Bronchial epithelial cell (primary cell): ENCODE measurements at regions not wholly inside any gene's neighbourhood (a gene's known extent, or its start where the extent isn't known, plus 50 kb on each side); places are given as distances from the start of the nearest gene placed in this dataset.
A peak's percentile ranks its signal among the peaks of the same experiment; 100 is the strongest.

ENCODE experiments used
- DNase-seq: peaks from one replicate; pipeline ENCODE4 v3.0.0-alpha.2; 2010; ENCODE audit warnings: low read depth
- FAIRE-seq: peaks from 2 replicates; lab custom pipeline; 2011; peaks lifted over from hg19 to GRCh38; lab: Jason Lieb, UNC
- H3K27me3 ChIP-seq: 2 replicates; pipeline ENCODE4 v1.5.1; 2011; ENCODE audit warnings: low read length; ENCODE audit not compliant: control insufficient read depth, insufficient read depth
- H3K36me3 ChIP-seq: 2 replicates; pipeline ENCODE4 v1.5.1; 2011; ENCODE audit warnings: low read length; ENCODE audit not compliant: control insufficient read depth, insufficient read depth
- H3K4me3 ChIP-seq: 2 replicates; pipeline ENCODE4 v1.5.1; 2011; ENCODE audit warnings: mild to moderate bottlenecking, low read depth, low read length, control low read depth
- TF ChIP-seq, protein P1 (sequence below): IDR thresholded peaks from 2 replicates; pipeline ENCODE4 v1.5.1; 2011; ENCODE audit warnings: mild to moderate bottlenecking, moderate library complexity, low read length, control low read depth, inconsistent platforms; ENCODE audit not compliant: insufficient read depth, severe bottlenecking

DNA sequence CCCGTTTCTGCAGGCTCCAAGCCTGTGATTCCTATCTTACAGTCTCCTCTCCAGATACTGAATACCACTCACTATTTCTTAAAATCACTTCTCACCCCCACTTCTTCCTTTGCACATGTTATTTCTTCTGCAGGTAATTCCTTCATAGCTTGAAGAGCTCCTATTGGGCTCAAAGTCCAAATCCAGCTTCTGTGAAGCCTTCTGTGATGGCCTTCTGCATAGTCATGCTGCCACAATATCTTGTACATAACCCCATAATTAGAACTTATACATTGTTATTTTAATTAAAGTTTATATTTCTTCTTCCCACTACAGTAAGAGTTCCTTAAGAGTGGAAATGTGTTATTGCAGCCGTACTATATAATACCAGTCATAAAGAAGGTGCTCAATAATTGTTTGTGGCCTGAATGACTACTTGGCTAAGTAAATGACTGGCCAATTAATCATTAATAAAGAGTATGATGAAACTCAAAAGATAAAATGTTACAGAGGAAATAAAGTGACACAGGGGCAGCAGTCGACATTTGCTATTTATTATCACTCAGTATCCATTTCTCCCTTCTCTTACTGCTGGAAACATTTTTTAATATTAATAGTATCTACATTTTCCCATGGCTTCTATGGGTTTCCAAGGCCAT, 886.6 kb downstream of the TTLL7 start:
- Histone ChIP-seq H3K4me3 (no peak overlapping the region), H3K27me3 (no peaks in the 10 kb centered on the region), H3K36me3 (no peaks in the 10 kb centered on the region)
- TF ChIP-seq, protein P1, sequence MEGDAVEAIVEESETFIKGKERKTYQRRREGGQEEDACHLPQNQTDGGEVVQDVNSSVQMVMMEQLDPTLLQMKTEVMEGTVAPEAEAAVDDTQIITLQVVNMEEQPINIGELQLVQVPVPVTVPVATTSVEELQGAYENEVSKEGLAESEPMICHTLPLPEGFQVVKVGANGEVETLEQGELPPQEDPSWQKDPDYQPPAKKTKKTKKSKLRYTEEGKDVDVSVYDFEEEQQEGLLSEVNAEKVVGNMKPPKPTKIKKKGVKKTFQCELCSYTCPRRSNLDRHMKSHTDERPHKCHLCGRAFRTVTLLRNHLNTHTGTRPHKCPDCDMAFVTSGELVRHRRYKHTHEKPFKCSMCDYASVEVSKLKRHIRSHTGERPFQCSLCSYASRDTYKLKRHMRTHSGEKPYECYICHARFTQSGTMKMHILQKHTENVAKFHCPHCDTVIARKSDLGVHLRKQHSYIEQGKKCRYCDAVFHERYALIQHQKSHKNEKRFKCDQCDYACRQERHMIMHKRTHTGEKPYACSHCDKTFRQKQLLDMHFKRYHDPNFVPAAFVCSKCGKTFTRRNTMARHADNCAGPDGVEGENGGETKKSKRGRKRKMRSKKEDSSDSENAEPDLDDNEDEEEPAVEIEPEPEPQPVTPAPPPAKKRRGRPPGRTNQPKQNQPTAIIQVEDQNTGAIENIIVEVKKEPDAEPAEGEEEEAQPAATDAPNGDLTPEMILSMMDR = no peak
- FAIRE-seq = no peak
- no peak for DNase-seq

DNA sequence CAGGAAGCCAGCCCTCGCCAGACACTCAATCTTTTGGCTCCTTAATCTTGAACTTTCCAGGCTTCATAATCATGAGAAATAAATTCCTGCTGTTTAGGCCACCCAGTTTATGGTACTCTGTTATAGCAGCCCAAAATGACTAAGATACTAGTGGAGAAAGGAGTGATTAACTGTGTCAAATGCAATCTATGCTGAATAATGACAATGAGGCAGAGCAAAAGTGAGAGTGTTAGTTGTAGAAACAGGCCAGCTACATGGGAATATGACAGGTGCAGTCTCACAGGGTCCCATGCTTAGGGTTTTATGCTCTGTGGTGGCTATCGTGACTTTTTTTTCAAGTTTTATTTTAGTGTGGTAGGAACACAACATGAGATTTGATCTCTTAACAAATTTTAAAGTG, 888.8 kb downstream of the TTLL7 start:
- TF ChIP-seq, protein P1 = no peak
- DNase-seq = no peak
- Histone ChIP-seq H3K27me3 (no peaks in the 10 kb centered on the region), H3K4me3 (no peak overlapping the region), H3K36me3 (no peaks in the 10 kb centered on the region)
- FAIRE-seq = no peak

DNA sequence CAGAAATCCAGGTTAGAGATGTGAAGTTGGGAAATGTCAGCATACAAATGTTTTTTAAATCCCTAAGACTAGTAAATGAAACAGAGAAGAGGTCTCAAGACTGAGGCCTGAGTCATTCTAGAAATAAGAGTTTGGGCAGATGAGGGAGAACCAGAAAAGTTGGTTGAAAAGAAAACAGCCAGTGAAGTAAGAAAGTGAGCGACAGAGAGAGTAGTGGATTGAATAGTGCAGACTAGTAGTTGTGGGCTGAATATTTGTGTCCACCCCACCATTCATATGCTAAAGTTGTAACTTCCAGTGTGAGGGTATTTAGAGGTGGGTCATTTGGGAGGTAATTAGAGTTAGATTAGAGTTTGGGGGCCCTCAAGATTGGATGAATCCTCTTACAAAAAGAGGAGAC, 889.2 kb downstream of the TTLL7 start:
- no peak overlapping the region for H3K4me3 ChIP-seq
- no peak for DNase-seq
- no peaks in the 10 kb centered on the region for H3K27me3 ChIP-seq
- FAIRE-seq = no peak
- TF ChIP-seq, protein P1 = no peak
- H3K36me3 ChIP-seq = no peaks in the 10 kb centered on the region

DNA sequence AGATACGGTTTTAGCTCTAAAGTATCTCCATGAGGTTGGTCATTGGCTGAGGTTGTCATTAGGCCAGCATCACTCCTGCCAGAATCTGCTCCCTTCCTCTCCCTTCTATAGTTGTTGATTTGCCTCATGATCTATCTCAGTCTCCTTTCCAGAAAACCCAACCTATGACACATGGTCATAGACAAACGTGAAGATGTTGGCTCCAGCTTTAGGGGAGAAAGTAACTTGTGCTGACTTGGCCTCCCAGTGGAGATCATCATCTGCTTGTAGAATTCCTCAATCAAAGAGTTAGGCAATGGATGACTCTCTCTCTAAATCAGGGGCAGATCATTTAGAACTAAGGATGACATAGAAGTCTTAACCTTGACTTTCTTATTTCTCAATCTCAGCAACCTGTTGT, 894.4 kb downstream of the TTLL7 start:
- peak; percentile 32 for FAIRE-seq
- H3K4me3 ChIP-seq = no peak overlapping the region
- TF ChIP-seq, protein P1 = no peak

DNA sequence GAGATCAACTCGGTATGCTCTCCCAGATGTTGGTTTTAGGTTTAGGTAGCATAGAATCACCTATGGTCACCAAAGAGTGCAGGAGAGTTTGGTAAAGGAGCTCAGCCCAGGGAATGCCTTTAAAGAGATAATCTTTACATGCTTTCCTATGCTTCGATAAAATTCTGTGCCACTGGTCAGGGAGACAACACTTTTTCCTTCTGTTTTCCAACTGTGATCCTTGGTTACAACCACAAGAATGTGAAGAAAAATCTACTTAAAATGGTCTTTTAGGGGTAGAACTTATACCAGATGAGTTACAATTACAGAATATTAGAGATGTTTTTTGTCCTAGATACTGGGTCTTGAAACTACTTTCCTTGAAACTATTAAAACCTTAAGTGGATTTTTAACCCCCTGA, 895.6 kb downstream of the TTLL7 start:
- H3K4me3 ChIP-seq = no peak overlapping the region
- FAIRE-seq = no peak
- no peaks in the 10 kb centered on the region for H3K36me3 ChIP-seq
- no peaks in the 10 kb centered on the region for H3K27me3 ChIP-seq
- no peak for DNase-seq
- TF ChIP-seq, protein P1 = no peak

More for the DNA sequence above, 894.4 kb downstream of the TTLL7 start:
- no peaks in the 10 kb centered on the region for H3K27me3 ChIP-seq
- no peaks in the 10 kb centered on the region for H3K36me3 ChIP-seq
- no peak for DNase-seq

DNA sequence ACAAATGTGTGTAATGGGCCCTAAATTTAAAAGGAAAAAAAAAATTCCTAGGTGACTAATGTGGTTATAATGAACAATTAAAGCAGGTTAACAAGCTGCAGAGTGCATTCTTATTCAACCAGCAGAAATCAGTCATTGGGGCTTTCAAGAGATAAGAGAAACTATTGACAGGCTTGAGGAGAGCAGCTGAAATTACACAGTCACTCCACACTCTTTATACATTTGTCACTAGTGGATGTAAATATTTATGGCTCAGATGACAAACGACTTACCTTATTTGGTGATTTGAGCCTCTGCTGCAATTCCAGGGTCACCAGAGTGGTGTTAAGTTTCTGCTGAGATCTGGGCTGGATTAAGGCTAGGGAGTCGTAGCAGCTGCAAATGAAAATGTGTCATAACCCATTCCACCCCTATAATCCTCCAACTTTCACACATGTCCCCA, 896.3 kb downstream of the TTLL7 start:
- no peaks in the 10 kb centered on the region for H3K27me3 ChIP-seq
- DNase-seq (peak; percentile 25), FAIRE-seq (no peak)
- H3K4me3 ChIP-seq = no peak overlapping the region
- TF ChIP-seq, protein P1 = no peak
- H3K36me3 ChIP-seq = no peaks in the 10 kb centered on the region
